Loucy (cell line): ENCODE measurements at regions not wholly inside any gene's neighbourhood (a gene's known extent, or its start where the extent isn't known, plus 50 kb on each side); places are given as distances from the start of the nearest gene placed in this dataset.

Experiments used
- CTCF ChIP-seq: fragments of 200-600 bp; sonication (generic); conservative IDR thresholded peaks from 2 replicates; pipeline ENCODE4 v1.5.1; 2014; ENCODE audit warnings: mild to moderate bottlenecking, antibody characterized with exemption, low read length
- EZH2phosphoT487 ChIP-seq: fragments of 200-600 bp; IDR thresholded peaks from 2 replicates; pipeline ENCODE4 v1.6.1; 2018; ENCODE audit warnings: antibody characterized with exemption, mild to moderate bottlenecking, moderate library complexity, borderline replicate concordance

- TF ChIP-seq CTCF, result no peak
- TF ChIP-seq EZH2phosphoT487, result no peak
Measured at GRCh38 chr3:110375751-110376518, 695.7 kb upstream of the NECTIN3 start.
